ENCODE measurements at regions not wholly inside any gene's neighbourhood (a gene's known extent, or its start where the extent isn't known, plus 50 kb on each side); places are given as distances from the start of the nearest gene placed in this dataset.

- TF ChIP-seq CTCF (IDR thresholded peaks at IDR 0.05; ENCODE audit: low read depth, low read length) (no peak), EZH2phosphoT487 (IDR thresholded peaks at IDR 0.05; ENCODE audit: low read depth) (no peak)
Measured at GRCh38 chr5:147073098-147073497, 161.7 kb upstream of the STK32A start.
